Suprapubic skin (tissue), 4 donors: ENCODE measurements at regions not wholly inside any gene's neighbourhood (a gene's known extent, or its start where the extent isn't known, plus 50 kb on each side); places are given as distances from the start of the nearest gene placed in this dataset.

Experiments used
- DNase-seq, 2 donors: peaks; one replicate each; pipeline ENCODE4 v3.0.0-alpha.2; 2019; ENCODE audit warnings: low spot score in 2 of 2
- H3K27ac ChIP-seq: fragments of 200-600 bp; sonication (generic); one replicate; pipeline ENCODE4 v1.5.1; 2019
- H3K27me3 ChIP-seq: fragments of 200-600 bp; sonication (generic); one replicate; pipeline ENCODE4 v1.5.1; 2019
- H3K36me3 ChIP-seq: fragments of 200-600 bp; sonication (generic); one replicate; pipeline ENCODE4 v1.5.1; 2019
- H3K4me1 ChIP-seq: fragments of 200-600 bp; sonication (generic); one replicate; pipeline ENCODE4 v1.5.1; 2019
- H3K4me3 ChIP-seq: fragments of 200-600 bp; sonication (generic); one replicate; pipeline ENCODE4 v1.5.1; 2019; ENCODE audit warnings: mild to moderate bottlenecking
- H3K9me3 ChIP-seq: fragments of 200-600 bp; sonication (generic); one replicate; pipeline ENCODE4 v1.5.1; 2019
- CTCF ChIP-seq, 2 donors: fragments of 200-600 bp in 1 of 2; fragments of 450-650 bp in 1 of 2; sonication (generic) in 1 of 2; IDR thresholded peaks; one replicate each; pipeline ENCODE4 v1.5.1; 2016 to 2019; ENCODE audit warnings: antibody characterized with exemption in 2 of 2, mild to moderate bottlenecking in 1 of 2, moderate library complexity in 1 of 2
- EP300 ChIP-seq: sonication (generic); formaldehyde crosslinking; IDR thresholded peaks from one replicate; pipeline ENCODE4 v1.6.1; 2017; ENCODE audit warnings: antibody characterized with exemption
- POLR2A ChIP-seq, 2 donors: fragments of 450-650 bp; IDR thresholded peaks; one replicate each; pipeline ENCODE4 v1.6.1; 2017; ENCODE audit warnings: antibody characterized with exemption in 2 of 2, mild to moderate bottlenecking in 2 of 2, moderate library complexity in 2 of 2
- POLR2AphosphoS5 ChIP-seq, 3 donors: sonication (generic); formaldehyde crosslinking; IDR thresholded peaks; one replicate each; pipeline ENCODE4 v1.6.1; 2017; ENCODE audit warnings: antibody characterized with exemption in 3 of 3
- WGBS: methylation state at CpG from one replicate; pipeline ENCODE4 v1.1.5; 2018; 5-methylcytosine and 5-hydroxymethylcytosine counted together

- no peak overlapping the region for H3K4me3 ChIP-seq
- H3K27me3 ChIP-seq: no peaks in the 10 kb centered on the region
- no peak for TF ChIP-seq EP300
- no peak for TF ChIP-seq POLR2A (IDR thresholded peaks at IDR 0.05)
- TF ChIP-seq POLR2AphosphoS5 (IDR thresholded peaks at IDR 0.05): no peak
- no peaks in the 10 kb centered on the region for H3K9me3 ChIP-seq
- DNase-seq: no peak
- no peak overlapping the region for H3K27ac ChIP-seq
- H3K4me1 ChIP-seq: no peaks in the 10 kb centered on the region
- no peaks in the 10 kb centered on the region for H3K36me3 ChIP-seq
Observed at GRCh38 chr7:110224643-110225042, 866.3 kb upstream of the LRRN3 start.

- Histone ChIP-seq H3K27me3 (no peaks in the 10 kb centered on the region), H3K4me3 (no peak overlapping the region), H3K27ac (no peak overlapping the region), H3K4me1 (no peaks in the 10 kb centered on the region), H3K36me3 (no peaks in the 10 kb centered on the region), H3K9me3 (no peaks in the 10 kb centered on the region)
- DNase-seq: no peak
- TF ChIP-seq POLR2AphosphoS5 (IDR thresholded peaks at IDR 0.05) (no peak), CTCF (IDR thresholded peaks at IDR 0.05) (no peak), EP300 (no peak), POLR2A (IDR thresholded peaks at IDR 0.05) (no peak)
- WGBS: 53% methylated on average over 1 of the region's 1 CpG
Observed at GRCh38 chr7:110246118-110246517, 844.8 kb upstream of the LRRN3 start.

- Histone ChIP-seq H3K4me1 (no peaks in the 10 kb centered on the region), H3K27ac (no peak overlapping the region), H3K27me3 (no peaks in the 10 kb centered on the region), H3K4me3 (no peak overlapping the region), H3K36me3 (no peaks in the 10 kb centered on the region), H3K9me3 (no peaks in the 10 kb centered on the region)
- TF ChIP-seq POLR2AphosphoS5 (IDR thresholded peaks at IDR 0.05) (no peak), POLR2A (IDR thresholded peaks at IDR 0.05) (no peak), EP300 (no peak), CTCF (IDR thresholded peaks at IDR 0.05) (no peak)
- 48% methylated on average over 4 of the region's 4 CpGs for WGBS
- DNase-seq: no peak
Observed at GRCh38 chr7:110253093-110253492, 837.8 kb upstream of the LRRN3 start.

GRCh38 chr7:110257673-110258072, 833.3 kb upstream of the LRRN3 start:
- no peaks in the 10 kb centered on the region for H3K27me3 ChIP-seq
- H3K36me3 ChIP-seq: no peaks in the 10 kb centered on the region
- no peaks in the 10 kb centered on the region for H3K4me1 ChIP-seq
- no peak for DNase-seq
- H3K4me3 ChIP-seq: no peak overlapping the region
- no peak for TF ChIP-seq POLR2AphosphoS5 (IDR thresholded peaks at IDR 0.05)
- no peak for TF ChIP-seq CTCF (IDR thresholded peaks at IDR 0.05)
- no peak for TF ChIP-seq POLR2A (IDR thresholded peaks at IDR 0.05)
- TF ChIP-seq EP300: no peak
- 93% methylated on average over 3 of the region's 3 CpGs for WGBS
- H3K27ac ChIP-seq: no peak overlapping the region
- H3K9me3 ChIP-seq: no peaks in the 10 kb centered on the region

GRCh38 chr7:110262251-110262650, 828.7 kb upstream of the LRRN3 start:
- Histone ChIP-seq H3K4me1 (no peaks in the 10 kb centered on the region), H3K36me3 (no peaks in the 10 kb centered on the region), H3K27me3 (no peaks in the 10 kb centered on the region), H3K4me3 (no peak overlapping the region), H3K9me3 (no peaks in the 10 kb centered on the region), H3K27ac (no peak overlapping the region)
- no peak for DNase-seq
- TF ChIP-seq EP300 (no peak), POLR2AphosphoS5 (IDR thresholded peaks at IDR 0.05) (no peak), POLR2A (IDR thresholded peaks at IDR 0.05) (no peak), CTCF (IDR thresholded peaks at IDR 0.05) (no peak)
- WGBS: 92% methylated on average over 2 of the region's 2 CpGs

- no peaks in the 10 kb centered on the region for H3K4me1 ChIP-seq
- H3K27ac ChIP-seq: no peak overlapping the region
- H3K27me3 ChIP-seq: no peaks in the 10 kb centered on the region
- 77% methylated on average over 5 of the region's 5 CpGs for WGBS
- no peaks in the 10 kb centered on the region for H3K9me3 ChIP-seq
- DNase-seq: no peak
- no peak for TF ChIP-seq EP300
- TF ChIP-seq POLR2A (IDR thresholded peaks at IDR 0.05): no peak
- no peak for TF ChIP-seq POLR2AphosphoS5 (IDR thresholded peaks at IDR 0.05)
- no peak for TF ChIP-seq CTCF (IDR thresholded peaks at IDR 0.05)
- no peaks in the 10 kb centered on the region for H3K36me3 ChIP-seq
- no peak overlapping the region for H3K4me3 ChIP-seq
Observed at GRCh38 chr7:110264288-110264687, 826.6 kb upstream of the LRRN3 start.
